ENCODE measurements at regions not wholly inside any gene's neighbourhood (a gene's known extent, or its start where the extent isn't known, plus 50 kb on each side); places are given as distances from the start of the nearest gene placed in this dataset. TPM values are rescaled to one million over a fixed set of nuclear protein-coding genes. Genes with fewer than 3 reads are reported as not detected.

GRCh38 chr2:154640000-154640399 is 58.5 kb upstream of the KCNJ3 start (continued):
- no peak for TF ChIP-seq E2F8 (IDR thresholded peaks at IDR 0.05; ENCODE audit: low read depth, partially characterized antibody)

Small RNA genes in the stretch of these regions (small RNA-seq; reads per million reads assigned to genes)
- not detected for gene RNA5SP107

Measured in K562 (cell line).